Upper lobe of left lung (tissue), 6 donors: ENCODE measurements at regions not wholly inside any gene's neighbourhood (a gene's known extent, or its start where the extent isn't known, plus 50 kb on each side); places are given as distances from the start of the nearest gene placed in this dataset.
A peak's percentile ranks its signal among the peaks of the same experiment; 100 is the strongest.

ENCODE experiments used
- ATAC-seq, 2 donors: fragments of 200-7000 bp; cut with Tn5 transposase; one replicate each; pipeline ENCODE4 v1.9.1; 2022; ENCODE audit warnings: mild to moderate bottlenecking in 2 of 2, moderate library complexity in 2 of 2; ENCODE audit not compliant: low FRiP score in 2 of 2
- DNase-seq, 2 donors: peaks; one replicate each; pipeline ENCODE4 v3.0.0-alpha.2; 2019 to 2020
- H3K27ac ChIP-seq, 4 donors: fragments of 200-600 bp; sonication (generic); one replicate each; pipeline ENCODE4 v1.5.1; 2016 to 2019
- H3K27me3 ChIP-seq, 4 donors: fragments of 200-600 bp; sonication (generic); one replicate each; pipeline ENCODE4 v1.5.1; 2017 to 2019
- H3K36me3 ChIP-seq, 4 donors: fragments of 200-600 bp; sonication (generic); one replicate each; pipeline ENCODE4 v1.5.1; 2016 to 2019
- H3K4me1 ChIP-seq, 4 donors: fragments of 200-600 bp; sonication (generic); one replicate each; pipeline ENCODE4 v1.5.1; 2018 to 2019
- H3K4me3 ChIP-seq, 4 donors: fragments of 200-600 bp; sonication (generic); one replicate each; pipeline ENCODE4 v1.5.1; 2017 to 2019; ENCODE audit warnings: mild to moderate bottlenecking in 2 of 4, moderate library complexity in 1 of 4
- H3K9me3 ChIP-seq, 4 donors: fragments of 200-600 bp; sonication (generic); one replicate each; pipeline ENCODE4 v1.5.1; 2018 to 2019
- EP300 ChIP-seq, 4 donors: sonication (generic); formaldehyde crosslinking; IDR thresholded peaks; one replicate each; pipeline ENCODE4 v1.5.1; 2017; ENCODE audit warnings: antibody characterized with exemption in 4 of 4, control low read depth in 2 of 4
- POLR2A ChIP-seq, 4 donors: fragments of 450-650 bp; IDR thresholded peaks; one replicate each; pipeline ENCODE4 v1.5.1; 2016 to 2017; ENCODE audit warnings: antibody characterized with exemption in 4 of 4, mild to moderate bottlenecking in 2 of 4
- POLR2AphosphoS5 ChIP-seq, 2 donors: sonication (generic); formaldehyde crosslinking; IDR thresholded peaks; one replicate each; pipeline ENCODE4 v1.5.1; 2017; ENCODE audit warnings: antibody characterized with exemption in 2 of 2
- WGBS, 2 donors: methylation state at CpG; one replicate each; pipeline ENCODE4 v1.1.5; 2017 to 2018; 5-methylcytosine and 5-hydroxymethylcytosine counted together
- TF ChIP-seq, protein P1 (sequence below), 6 experiments: fragments of 450-650 bp in 4 of 6; fragments of 200-600 bp in 2 of 6; sonication (generic) in 2 of 6; IDR thresholded peaks; one replicate each; pipeline ENCODE4 v1.5.1; 2016 to 2019; ENCODE audit warnings: antibody characterized with exemption in 6 of 6
- donor health status: DM: no; HTN: no; CAD: no; lungs with moderate emphysema.
- donor health status: DM: no; HTN: yes; CAD: no; lungs with severe emphysema.

DNA sequence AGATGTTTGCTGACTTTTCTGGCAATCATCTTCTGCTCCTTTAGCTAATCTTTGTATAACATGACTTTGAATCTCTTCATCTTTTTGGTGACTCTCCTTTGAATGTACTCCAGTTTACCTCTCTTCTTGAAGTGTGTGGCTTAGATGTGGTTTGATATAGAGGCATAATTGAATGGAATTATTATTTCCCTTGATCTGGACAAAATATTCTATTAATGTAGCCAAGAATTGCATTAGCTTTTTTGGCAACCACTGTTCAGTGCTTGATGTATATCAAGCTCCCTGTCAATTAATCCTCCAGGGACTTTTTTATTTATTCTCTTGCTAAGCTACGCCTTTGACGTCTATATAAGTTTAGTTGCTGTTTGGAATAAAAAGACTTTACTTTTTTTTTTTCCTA lies 490.8 kb downstream of the PCDH20 start:
- DNase-seq = no peak

DNA sequence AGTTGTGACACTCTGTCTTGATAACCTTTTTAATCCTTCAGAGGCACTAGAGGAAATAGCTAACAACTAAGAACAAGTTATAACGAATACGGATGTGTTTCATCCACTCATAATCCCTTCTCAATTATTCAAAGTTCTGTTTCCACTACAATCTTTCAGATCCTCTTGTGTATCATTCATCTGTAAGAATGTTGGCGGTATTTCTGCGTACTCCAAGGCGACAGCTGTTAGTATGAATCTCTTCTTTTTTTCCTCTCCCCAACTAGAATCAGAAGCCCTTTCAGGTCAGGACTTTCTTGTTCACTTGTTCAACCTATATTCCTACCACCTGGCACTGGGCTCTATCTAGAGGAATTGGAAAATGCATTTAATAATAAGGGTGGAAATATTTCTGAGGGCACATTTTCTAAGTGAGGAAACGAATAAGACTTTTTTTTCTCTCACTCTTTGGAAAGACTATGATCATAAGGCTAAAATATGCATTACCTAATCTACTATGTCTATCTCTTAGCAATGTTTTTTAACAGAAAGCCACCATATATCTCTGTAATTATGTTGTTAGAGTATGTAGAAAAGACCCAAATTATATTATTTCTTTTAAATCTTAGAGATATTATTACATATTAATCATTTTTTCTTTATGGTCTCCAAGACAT lies 492.9 kb downstream of the PCDH20 start:
- H3K4me3 ChIP-seq = no peak overlapping the region
- H3K27ac ChIP-seq = no peak overlapping the region
- no peaks in the 10 kb centered on the region for H3K4me1 ChIP-seq
- no peaks in the 10 kb centered on the region for H3K36me3 ChIP-seq
- H3K9me3 ChIP-seq = no peaks in the 10 kb centered on the region
- H3K27me3 ChIP-seq = no peaks in the 10 kb centered on the region
- ATAC-seq (peak in 1 of 2 donors; percentile 66), DNase-seq (no peak)
- 30 to 49% methylated on average over 6 of the region's 6 CpGs for WGBS, 2 donors
- TF ChIP-seq POLR2A (IDR thresholded peaks at IDR 0.05) (no peak), POLR2AphosphoS5 (IDR thresholded peaks at IDR 0.05) (no peak), EP300 (IDR thresholded peaks at IDR 0.05) (no peak)
- TF ChIP-seq, protein P1, sequence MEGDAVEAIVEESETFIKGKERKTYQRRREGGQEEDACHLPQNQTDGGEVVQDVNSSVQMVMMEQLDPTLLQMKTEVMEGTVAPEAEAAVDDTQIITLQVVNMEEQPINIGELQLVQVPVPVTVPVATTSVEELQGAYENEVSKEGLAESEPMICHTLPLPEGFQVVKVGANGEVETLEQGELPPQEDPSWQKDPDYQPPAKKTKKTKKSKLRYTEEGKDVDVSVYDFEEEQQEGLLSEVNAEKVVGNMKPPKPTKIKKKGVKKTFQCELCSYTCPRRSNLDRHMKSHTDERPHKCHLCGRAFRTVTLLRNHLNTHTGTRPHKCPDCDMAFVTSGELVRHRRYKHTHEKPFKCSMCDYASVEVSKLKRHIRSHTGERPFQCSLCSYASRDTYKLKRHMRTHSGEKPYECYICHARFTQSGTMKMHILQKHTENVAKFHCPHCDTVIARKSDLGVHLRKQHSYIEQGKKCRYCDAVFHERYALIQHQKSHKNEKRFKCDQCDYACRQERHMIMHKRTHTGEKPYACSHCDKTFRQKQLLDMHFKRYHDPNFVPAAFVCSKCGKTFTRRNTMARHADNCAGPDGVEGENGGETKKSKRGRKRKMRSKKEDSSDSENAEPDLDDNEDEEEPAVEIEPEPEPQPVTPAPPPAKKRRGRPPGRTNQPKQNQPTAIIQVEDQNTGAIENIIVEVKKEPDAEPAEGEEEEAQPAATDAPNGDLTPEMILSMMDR (IDR thresholded peaks at IDR 0.05) = no peak

More for the DNA sequence above, 490.8 kb downstream of the PCDH20 start:
- no peak overlapping the region for H3K27ac ChIP-seq
- H3K4me1 ChIP-seq = no peaks in the 10 kb centered on the region
- no peaks in the 10 kb centered on the region for H3K9me3 ChIP-seq
- H3K27me3 ChIP-seq = no peaks in the 10 kb centered on the region
- WGBS, 2 donors = 80 to 83% methylated on average over 2 of the region's 2 CpGs
- no peak for ATAC-seq
- H3K36me3 ChIP-seq = no peaks in the 10 kb centered on the region
- no peak overlapping the region for H3K4me3 ChIP-seq
- TF ChIP-seq POLR2A (IDR thresholded peaks at IDR 0.05) (no peak), POLR2AphosphoS5 (IDR thresholded peaks at IDR 0.05) (no peak), EP300 (IDR thresholded peaks at IDR 0.05) (no peak)
- TF ChIP-seq, protein P1 (IDR thresholded peaks at IDR 0.05) = no peak

DNA sequence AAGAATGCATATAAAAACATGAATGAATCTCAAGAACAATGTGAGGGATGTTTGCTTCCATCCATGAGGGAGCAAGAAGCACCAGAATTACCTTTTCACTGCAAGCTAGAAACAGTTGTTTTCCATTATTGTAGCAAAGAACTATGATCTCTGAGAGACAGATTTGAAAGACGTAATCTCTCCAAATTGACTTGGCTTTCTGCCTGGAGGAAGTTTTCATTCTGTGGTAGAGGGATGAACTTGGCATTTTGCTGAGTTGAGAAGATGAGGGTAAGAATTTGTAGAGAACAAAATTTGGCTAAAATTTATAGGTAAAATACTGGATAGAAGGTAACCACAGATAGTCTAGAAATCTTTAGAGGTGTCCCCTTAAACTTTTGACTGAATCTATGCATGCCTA lies 496.8 kb downstream of the TDRD3 start:
- H3K9me3 ChIP-seq = no peaks in the 10 kb centered on the region
- no peak overlapping the region for H3K4me3 ChIP-seq
- no peaks in the 10 kb centered on the region for H3K4me1 ChIP-seq
- H3K36me3 ChIP-seq = no peaks in the 10 kb centered on the region
- DNase-seq (no peak), ATAC-seq (no peak)
- TF ChIP-seq, protein P1 (IDR thresholded peaks at IDR 0.05) = no peak
- TF ChIP-seq POLR2AphosphoS5 (IDR thresholded peaks at IDR 0.05) (no peak), EP300 (IDR thresholded peaks at IDR 0.05) (no peak), POLR2A (IDR thresholded peaks at IDR 0.05) (no peak)
- WGBS, 2 donors = 59% methylated on average over 1 of the region's 1 CpG
- H3K27me3 ChIP-seq = no peaks in the 10 kb centered on the region
- H3K27ac ChIP-seq = no peak overlapping the region

DNA sequence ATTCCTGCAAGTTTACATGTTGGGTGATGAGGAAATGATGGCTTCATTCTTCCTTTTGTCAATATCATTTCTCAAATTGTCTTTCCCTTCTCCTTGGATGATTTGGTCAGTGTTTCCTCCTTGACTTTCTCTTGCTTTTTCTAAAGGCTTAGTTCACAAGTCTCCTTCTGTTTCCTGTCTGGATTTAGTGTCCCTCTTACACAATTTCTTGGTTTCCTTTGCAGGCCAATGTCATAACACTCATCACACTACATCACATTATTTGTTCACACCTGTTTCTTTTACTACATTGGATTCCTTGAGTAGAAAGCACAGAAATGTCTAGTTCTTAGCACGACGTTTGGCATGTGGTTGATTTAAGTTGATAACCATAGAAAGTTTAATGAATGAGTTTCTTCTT lies 490.7 kb downstream of the TDRD3 start:
- H3K4me3 ChIP-seq = no peak overlapping the region
- ATAC-seq (no peak), DNase-seq (no peak)
- no peaks in the 10 kb centered on the region for H3K36me3 ChIP-seq
- H3K9me3 ChIP-seq = no peaks in the 10 kb centered on the region
- no peak overlapping the region for H3K27ac ChIP-seq
- TF ChIP-seq, protein P1 (IDR thresholded peaks at IDR 0.05) = no peak
- TF ChIP-seq POLR2A (IDR thresholded peaks at IDR 0.05) (no peak), POLR2AphosphoS5 (IDR thresholded peaks at IDR 0.05) (no peak), EP300 (IDR thresholded peaks at IDR 0.05) (no peak)
- 71 to 85% methylated on average over 2 of the region's 2 CpGs for WGBS, 2 donors
- H3K4me1 ChIP-seq = no peaks in the 10 kb centered on the region
- no peaks in the 10 kb centered on the region for H3K27me3 ChIP-seq

DNA sequence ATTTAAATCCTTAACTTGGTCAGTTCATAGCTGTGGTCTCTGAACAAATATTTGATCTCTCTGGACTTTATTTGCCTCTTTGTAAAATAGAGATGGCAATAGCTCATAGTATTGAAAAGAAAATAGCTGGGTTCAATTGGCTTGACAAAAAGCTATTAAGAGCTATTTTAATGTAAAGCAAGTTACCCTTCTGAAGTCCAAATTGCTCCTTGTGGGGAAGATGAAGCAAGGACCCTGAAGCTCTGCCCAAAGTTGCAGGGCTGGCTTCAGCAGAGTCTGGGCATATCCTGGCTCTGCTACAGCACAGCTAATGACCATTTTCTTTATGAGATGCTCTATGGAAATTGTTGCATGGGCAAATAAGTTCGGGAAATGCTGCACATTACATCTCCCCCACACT lies 484.5 kb downstream of the TDRD3 start:
- DNase-seq (no peak), ATAC-seq (no peak)
- 46 to 67% methylated on average over 1 of the region's 1 CpG for WGBS, 2 donors
- no peaks in the 10 kb centered on the region for H3K4me1 ChIP-seq
- H3K9me3 ChIP-seq = no peaks in the 10 kb centered on the region
- no peaks in the 10 kb centered on the region for H3K27me3 ChIP-seq
- no peak for TF ChIP-seq POLR2AphosphoS5 (IDR thresholded peaks at IDR 0.05)
- TF ChIP-seq, protein P1 (IDR thresholded peaks at IDR 0.05) = no peak
- TF ChIP-seq POLR2A (IDR thresholded peaks at IDR 0.05) = no peak
- TF ChIP-seq EP300 (IDR thresholded peaks at IDR 0.05) = no peak
- no peak overlapping the region for H3K27ac ChIP-seq
- H3K4me3 ChIP-seq = no peak overlapping the region
- H3K36me3 ChIP-seq = no peaks in the 10 kb centered on the region
